ENCODE measurements at regions not wholly inside any gene's neighbourhood (a gene's known extent, or its start where the extent isn't known, plus 50 kb on each side); places are given as distances from the start of the nearest gene placed in this dataset.

DNA sequence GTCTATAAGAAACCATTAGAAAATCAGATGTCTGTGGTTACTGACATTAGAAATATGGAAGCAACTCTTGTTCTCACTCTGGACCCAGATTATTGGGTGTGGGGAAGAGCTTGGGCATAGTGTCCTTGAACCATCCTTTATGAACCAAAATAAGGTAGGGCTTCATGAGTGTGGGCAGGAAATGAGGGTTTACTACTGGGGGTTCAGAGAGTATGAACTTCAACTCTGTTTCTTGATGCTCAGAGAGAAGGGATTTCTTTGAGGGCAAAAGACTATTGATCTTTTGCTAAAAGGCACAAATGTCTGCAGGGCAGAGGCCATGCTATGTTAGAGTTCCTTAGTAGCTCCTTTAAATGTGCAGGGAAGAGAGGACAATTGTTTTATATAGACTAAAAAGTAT is 183.3 kb upstream of the ATP2B1 start:
- DNase-seq (ENCODE audit: low read depth) = no peak
- CTCF ChIA-PET = no interaction called here
- TF ChIP-seq, protein P1, sequence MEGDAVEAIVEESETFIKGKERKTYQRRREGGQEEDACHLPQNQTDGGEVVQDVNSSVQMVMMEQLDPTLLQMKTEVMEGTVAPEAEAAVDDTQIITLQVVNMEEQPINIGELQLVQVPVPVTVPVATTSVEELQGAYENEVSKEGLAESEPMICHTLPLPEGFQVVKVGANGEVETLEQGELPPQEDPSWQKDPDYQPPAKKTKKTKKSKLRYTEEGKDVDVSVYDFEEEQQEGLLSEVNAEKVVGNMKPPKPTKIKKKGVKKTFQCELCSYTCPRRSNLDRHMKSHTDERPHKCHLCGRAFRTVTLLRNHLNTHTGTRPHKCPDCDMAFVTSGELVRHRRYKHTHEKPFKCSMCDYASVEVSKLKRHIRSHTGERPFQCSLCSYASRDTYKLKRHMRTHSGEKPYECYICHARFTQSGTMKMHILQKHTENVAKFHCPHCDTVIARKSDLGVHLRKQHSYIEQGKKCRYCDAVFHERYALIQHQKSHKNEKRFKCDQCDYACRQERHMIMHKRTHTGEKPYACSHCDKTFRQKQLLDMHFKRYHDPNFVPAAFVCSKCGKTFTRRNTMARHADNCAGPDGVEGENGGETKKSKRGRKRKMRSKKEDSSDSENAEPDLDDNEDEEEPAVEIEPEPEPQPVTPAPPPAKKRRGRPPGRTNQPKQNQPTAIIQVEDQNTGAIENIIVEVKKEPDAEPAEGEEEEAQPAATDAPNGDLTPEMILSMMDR (IDR thresholded peaks at IDR 0.05; ENCODE audit: insufficient read depth, low read depth, low read length) = no peak

DNA sequence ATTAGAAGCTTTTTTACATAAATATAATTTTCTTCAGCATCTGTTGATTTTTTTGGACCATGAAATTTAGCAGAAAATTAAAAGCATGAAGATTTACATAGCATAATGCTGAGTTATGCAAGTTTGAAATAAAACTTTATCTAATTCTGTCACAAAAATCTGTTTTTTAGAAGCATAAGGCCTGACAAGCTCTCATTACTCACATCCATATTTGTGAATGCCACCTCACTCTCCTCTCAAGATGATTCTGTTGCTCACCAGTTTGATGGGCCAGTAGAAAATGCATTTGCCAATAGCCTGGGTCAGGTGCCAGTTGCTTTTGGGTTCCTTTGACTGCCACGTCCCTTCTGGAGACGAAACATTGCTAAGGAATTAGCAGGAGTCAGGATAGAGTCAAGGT is 181.5 kb upstream of the ATP2B1 start:
- Histone ChIP-seq H3K36me3 (ENCODE audit: control insufficient read depth, insufficient read depth, low read length) (no peaks in the 10 kb centered on the region), H3K27me3 (ENCODE audit: control insufficient read depth, insufficient read depth, low read length) (no peaks in the 10 kb centered on the region), H3K4me3 (ENCODE audit: low read depth, low read length) (no peak overlapping the region)
- TF ChIP-seq, protein P1 (IDR thresholded peaks at IDR 0.05; ENCODE audit: insufficient read depth, low read depth, low read length) = no peak
- POLR2A ChIA-PET = no interaction called here
- DNase-seq (ENCODE audit: low read depth) = no peak
- CTCF ChIA-PET = no interaction called here

More for the DNA sequence above, 183.3 kb upstream of the ATP2B1 start:
- Histone ChIP-seq H3K4me3 (ENCODE audit: low read depth, low read length) (no peak overlapping the region), H3K27me3 (ENCODE audit: control insufficient read depth, insufficient read depth, low read length) (no peaks in the 10 kb centered on the region), H3K36me3 (ENCODE audit: control insufficient read depth, insufficient read depth, low read length) (no peaks in the 10 kb centered on the region)
- POLR2A ChIA-PET = no interaction called here

DNA sequence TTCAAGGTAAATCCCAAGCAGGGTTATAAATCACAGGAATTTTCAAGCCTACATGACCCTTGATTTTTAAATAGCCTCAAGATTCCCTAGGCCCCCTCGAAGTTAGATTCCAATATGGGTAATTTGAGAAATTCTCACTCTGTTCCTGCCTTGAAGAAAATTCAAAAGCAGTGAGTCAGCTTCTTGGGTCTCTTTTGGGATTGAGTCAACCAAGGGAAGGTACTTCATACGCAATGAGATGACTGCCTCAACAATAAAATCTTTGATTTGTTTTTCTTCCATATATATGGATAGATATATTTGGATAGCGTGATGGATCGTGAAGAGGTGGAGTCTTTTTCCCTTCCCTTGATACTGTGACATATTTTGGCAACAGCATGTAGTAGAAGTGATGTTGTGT is 180.4 kb upstream of the ATP2B1 start:
- no peak for DNase-seq (ENCODE audit: low read depth)
- Histone ChIP-seq H3K36me3 (ENCODE audit: control insufficient read depth, insufficient read depth, low read length) (no peaks in the 10 kb centered on the region), H3K27me3 (ENCODE audit: control insufficient read depth, insufficient read depth, low read length) (no peaks in the 10 kb centered on the region), H3K4me3 (ENCODE audit: low read depth, low read length) (no peak overlapping the region)
- CTCF ChIA-PET = interaction anchor here (0.6 kb wide), 1 partner anchor 141 kb away, joined by 3 read pairs; no protein-coding TSS in a partner anchor
- TF ChIP-seq, protein P1 (IDR thresholded peaks at IDR 0.05; ENCODE audit: insufficient read depth, low read depth, low read length) = no peak
- POLR2A ChIA-PET = no interaction called here

DNA sequence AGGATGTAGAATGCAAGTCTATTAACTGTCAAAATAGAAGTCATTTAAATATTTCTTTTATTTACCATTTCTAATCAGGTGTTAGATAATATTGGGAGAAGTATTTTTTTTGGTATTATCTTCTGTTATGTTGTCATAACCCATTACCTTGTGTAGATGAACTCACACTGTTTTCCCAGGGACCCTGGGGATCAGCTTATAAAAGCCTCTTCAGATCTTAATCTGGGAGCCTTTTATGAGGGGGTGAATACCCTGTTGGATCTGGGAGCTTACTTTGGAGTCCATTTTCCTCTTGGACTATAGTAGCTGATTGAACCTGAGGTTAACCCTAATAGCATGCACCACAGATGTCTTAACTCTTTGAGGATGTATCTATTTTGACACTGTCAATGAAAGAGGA is 176.3 kb upstream of the ATP2B1 start:
- ChIA-PET CTCF (no interaction called here), POLR2A (no interaction called here)
- Histone ChIP-seq H3K27me3 (ENCODE audit: control insufficient read depth, insufficient read depth, low read length) (no peaks in the 10 kb centered on the region), H3K4me3 (ENCODE audit: low read depth, low read length) (no peak overlapping the region), H3K36me3 (ENCODE audit: control insufficient read depth, insufficient read depth, low read length) (no peaks in the 10 kb centered on the region)
- TF ChIP-seq, protein P1 (IDR thresholded peaks at IDR 0.05; ENCODE audit: insufficient read depth, low read depth, low read length) = no peak
- DNase-seq (ENCODE audit: low read depth) = no peak

DNA sequence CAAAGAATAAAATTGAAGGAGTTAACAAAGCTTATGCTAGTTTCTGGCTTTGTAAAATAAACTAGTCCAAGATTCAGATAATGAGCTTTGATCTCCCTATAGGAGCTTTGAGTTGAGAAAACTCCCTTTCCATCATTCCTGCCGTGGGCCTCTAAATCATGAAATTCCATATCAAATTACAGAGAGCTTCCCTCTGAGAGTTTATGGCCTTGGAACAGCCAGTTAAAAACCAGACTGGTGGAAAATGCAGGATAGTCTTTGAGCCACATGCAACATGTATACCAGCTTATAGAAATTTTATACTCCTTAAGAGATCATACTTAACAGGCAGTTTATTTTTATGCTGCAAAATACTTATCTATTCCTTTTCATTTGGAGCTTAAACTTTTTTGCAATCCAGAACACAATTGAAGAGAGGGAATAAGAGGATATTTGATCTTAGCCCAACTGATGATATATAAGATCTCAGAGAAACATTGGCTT is 175.8 kb upstream of the ATP2B1 start:
- TF ChIP-seq, protein P1 (IDR thresholded peaks at IDR 0.05; ENCODE audit: insufficient read depth, low read depth, low read length) = no peak
- Histone ChIP-seq H3K4me3 (ENCODE audit: low read depth, low read length) (no peak overlapping the region), H3K36me3 (ENCODE audit: control insufficient read depth, insufficient read depth, low read length) (no peaks in the 10 kb centered on the region), H3K27me3 (ENCODE audit: control insufficient read depth, insufficient read depth, low read length) (no peaks in the 10 kb centered on the region)
- POLR2A ChIA-PET = no interaction called here
- CTCF ChIA-PET = interaction anchor here (1.3 to 1.4 kb wide), 2 partner anchors 11 to 13 kb away, joined by 3 to 4 read pairs; no protein-coding TSS in a partner anchor
- no peak for DNase-seq (ENCODE audit: low read depth)

Data from BJ (cell line).